ENCODE measurements at regions not wholly inside any gene's neighbourhood (a gene's known extent, or its start where the extent isn't known, plus 50 kb on each side); places are given as distances from the start of the nearest gene placed in this dataset.

DNA sequence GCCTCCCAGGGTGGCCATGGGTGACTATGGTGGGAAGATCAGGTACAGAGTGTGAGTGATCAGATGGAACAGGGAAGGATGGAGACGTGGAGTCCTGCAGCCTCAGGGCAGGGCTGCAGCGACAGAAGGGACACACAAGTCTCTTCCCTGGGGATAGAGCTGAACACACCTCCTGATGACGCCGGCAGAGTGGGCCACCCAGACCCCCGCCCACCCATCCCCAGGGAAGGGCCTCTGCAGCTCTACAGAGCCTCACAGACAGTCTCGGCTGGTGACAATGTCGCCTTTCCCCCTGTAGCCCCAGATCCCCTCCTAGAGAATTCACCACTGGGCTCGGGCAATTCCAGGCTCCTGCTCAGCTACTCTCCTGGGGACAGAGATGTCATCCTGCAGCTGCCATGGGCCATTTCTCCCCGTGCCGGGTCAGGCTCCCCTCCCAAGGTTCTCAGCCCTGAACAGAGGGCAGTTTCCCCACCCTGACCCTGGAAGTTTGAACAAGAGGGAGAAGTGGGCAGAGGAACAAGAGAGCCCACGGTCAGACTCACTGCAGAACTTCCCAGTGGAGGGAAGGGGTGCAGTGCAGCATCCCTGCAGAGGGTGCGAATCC, 115.7 kb downstream of the NCOR2 start:
- no peak overlapping the region for H3K4me3 ChIP-seq (ENCODE audit: low read depth, low read length)
- H3K36me3 ChIP-seq, result peaks cover 89% of the 10 kb centered on the region
- H3K27me3 ChIP-seq (ENCODE audit: insufficient read depth, low read depth, severe bottlenecking), result no peaks in the 10 kb centered on the region
- DNase-seq, result no peak
- H3K27ac ChIP-seq, result no peak overlapping the region
- H3K9me3 ChIP-seq (ENCODE audit: severe bottlenecking), result no peaks in the 10 kb centered on the region
- TF ChIP-seq, protein P1, sequence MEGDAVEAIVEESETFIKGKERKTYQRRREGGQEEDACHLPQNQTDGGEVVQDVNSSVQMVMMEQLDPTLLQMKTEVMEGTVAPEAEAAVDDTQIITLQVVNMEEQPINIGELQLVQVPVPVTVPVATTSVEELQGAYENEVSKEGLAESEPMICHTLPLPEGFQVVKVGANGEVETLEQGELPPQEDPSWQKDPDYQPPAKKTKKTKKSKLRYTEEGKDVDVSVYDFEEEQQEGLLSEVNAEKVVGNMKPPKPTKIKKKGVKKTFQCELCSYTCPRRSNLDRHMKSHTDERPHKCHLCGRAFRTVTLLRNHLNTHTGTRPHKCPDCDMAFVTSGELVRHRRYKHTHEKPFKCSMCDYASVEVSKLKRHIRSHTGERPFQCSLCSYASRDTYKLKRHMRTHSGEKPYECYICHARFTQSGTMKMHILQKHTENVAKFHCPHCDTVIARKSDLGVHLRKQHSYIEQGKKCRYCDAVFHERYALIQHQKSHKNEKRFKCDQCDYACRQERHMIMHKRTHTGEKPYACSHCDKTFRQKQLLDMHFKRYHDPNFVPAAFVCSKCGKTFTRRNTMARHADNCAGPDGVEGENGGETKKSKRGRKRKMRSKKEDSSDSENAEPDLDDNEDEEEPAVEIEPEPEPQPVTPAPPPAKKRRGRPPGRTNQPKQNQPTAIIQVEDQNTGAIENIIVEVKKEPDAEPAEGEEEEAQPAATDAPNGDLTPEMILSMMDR (IDR thresholded peaks at IDR 0.05; ENCODE audit: low read depth, low read length), result no peak

DNA sequence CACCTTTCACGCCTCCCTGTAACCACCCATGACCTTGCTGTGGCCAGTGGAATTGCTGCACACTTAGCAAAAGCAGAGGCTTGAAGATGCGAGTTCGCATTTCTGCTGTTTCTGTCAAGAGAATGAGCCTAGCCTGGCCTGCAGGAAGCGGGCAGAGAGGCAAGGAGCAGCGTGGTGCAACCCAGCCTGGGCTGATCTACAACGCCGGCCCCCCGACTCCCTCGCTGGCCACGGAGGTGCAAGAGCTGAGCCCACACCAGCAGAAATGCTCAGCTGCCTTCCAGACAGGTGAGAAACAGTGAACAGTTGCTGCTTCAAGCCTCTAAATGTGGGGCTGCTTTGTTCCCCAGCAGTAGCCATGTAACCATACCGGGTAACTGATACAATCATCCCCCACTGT, 116.4 kb downstream of the NCOR2 start:
- TF ChIP-seq, protein P1 (IDR thresholded peaks at IDR 0.05; ENCODE audit: low read depth, low read length), result no peak
- peaks cover 90% of the 10 kb centered on the region for H3K36me3 ChIP-seq

GRCh38 chr12:124450376-124450750, 117.0 kb downstream of the NCOR2 start:
- Histone ChIP-seq H3K27me3 (ENCODE audit: insufficient read depth, low read depth, severe bottlenecking) (no peaks in the 10 kb centered on the region), H3K4me3 (ENCODE audit: low read depth, low read length) (no peak overlapping the region), H3K9me3 (ENCODE audit: severe bottlenecking) (no peaks in the 10 kb centered on the region), H3K36me3 (peaks cover 90% of the 10 kb centered on the region), H3K27ac (no peak overlapping the region)
- no peak for DNase-seq
- TF ChIP-seq, protein P1 (IDR thresholded peaks at IDR 0.05; ENCODE audit: low read depth, low read length), result no peak

More for the DNA sequence above, 116.4 kb downstream of the NCOR2 start:
- no peak for DNase-seq
- Histone ChIP-seq H3K9me3 (ENCODE audit: severe bottlenecking) (no peaks in the 10 kb centered on the region), H3K27me3 (ENCODE audit: insufficient read depth, low read depth, severe bottlenecking) (no peaks in the 10 kb centered on the region), H3K4me3 (ENCODE audit: low read depth, low read length) (no peak overlapping the region), H3K27ac (no peak overlapping the region)

DNA sequence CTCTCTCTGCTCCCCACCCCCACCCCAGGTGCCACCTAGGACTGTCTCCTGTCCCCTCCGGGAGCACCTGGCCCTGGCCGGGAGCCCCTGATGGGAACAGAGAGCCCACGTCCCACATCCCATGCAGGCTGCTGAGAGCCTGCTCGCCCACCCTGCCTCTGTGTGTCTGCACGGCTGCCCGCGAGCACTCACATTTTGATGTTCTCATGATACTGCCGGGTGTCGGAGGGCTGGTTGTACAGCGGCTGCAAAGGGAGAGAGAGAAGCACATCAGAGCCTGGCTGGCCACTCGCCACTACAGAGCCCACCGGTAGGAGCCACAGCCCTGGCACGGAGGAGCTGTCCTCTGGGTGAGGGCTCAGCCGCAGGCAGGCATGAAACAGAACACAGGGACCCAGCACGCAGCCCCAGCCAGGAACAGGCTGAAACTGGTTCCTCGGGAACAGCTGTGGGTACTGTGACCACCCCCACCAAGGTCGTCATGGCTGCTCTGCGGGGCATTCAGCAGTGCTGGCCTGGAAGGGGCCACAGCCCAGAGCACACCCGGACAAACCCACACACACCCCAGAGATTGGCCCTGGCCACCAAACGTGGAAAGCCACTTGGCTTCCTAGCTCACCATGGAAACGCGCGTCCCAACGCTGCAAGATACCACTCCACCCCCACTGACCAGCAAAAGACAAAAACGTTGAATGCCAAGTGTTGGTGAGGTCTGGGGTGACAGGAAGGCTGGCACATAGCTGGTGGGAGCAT, 117.6 kb downstream of the NCOR2 start:
- Histone ChIP-seq H3K9me3 (ENCODE audit: severe bottlenecking) (no peaks in the 10 kb centered on the region), H3K36me3 (peaks cover 90% of the 10 kb centered on the region), H3K27me3 (ENCODE audit: insufficient read depth, low read depth, severe bottlenecking) (no peaks in the 10 kb centered on the region), H3K4me3 (ENCODE audit: low read depth, low read length) (no peak overlapping the region), H3K27ac (no peak overlapping the region)
- no peak for DNase-seq
- TF ChIP-seq, protein P1 (IDR thresholded peaks at IDR 0.05; ENCODE audit: low read depth, low read length), result no peak

DNA sequence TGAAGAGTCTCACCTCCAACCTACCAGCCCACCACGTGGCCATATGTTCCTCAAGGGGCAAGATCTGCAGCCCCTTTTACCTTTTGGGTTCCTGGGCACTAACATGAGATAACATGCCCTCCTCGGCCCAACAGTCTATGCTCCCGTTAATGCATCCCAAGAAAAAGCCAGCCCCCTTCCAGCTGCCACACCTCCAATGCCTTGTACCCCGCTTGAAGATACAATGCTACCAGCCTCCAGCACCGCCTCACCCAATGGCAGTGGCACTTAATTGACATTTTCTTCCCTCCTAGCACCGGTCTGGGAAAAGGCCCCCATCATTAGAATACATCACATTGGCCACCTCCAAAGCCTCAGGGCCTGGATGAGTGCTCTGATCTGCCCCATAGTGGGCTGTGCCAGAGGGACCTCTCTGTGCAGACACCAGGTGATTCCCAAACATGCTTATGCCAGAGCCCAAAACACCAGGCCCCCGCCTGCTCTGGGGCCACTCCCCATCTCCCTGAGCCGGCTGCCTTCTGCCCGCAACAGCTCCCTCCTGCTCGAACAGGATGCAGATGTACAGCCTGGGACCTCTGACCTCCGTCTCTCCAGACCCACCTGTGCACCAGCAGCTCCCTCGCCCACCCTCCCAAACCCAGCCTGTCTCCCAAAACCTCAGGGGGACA, 118.3 kb downstream of the NCOR2 start:
- Histone ChIP-seq H3K27ac (no peak overlapping the region), H3K9me3 (ENCODE audit: severe bottlenecking) (no peaks in the 10 kb centered on the region), H3K4me3 (ENCODE audit: low read depth, low read length) (no peak overlapping the region), H3K27me3 (ENCODE audit: insufficient read depth, low read depth, severe bottlenecking) (no peaks in the 10 kb centered on the region), H3K36me3 (peaks cover 91% of the 10 kb centered on the region)
- no peak for DNase-seq
- TF ChIP-seq, protein P1 (IDR thresholded peaks at IDR 0.05; ENCODE audit: low read depth, low read length), result no peak
